Astrocyte of the spinal cord (primary cell): ENCODE measurements at regions not wholly inside any gene's neighbourhood (a gene's known extent, or its start where the extent isn't known, plus 50 kb on each side); places are given as distances from the start of the nearest gene placed in this dataset.

ENCODE experiments used
- DNase-seq: peaks from one replicate; pipeline ENCODE4 v3.0.0; 2011; ENCODE audit warnings: low read depth, low spot score
- H3K4me3 ChIP-seq: 2 replicates; pipeline ENCODE4 v1.5.1; 2011; ENCODE audit warnings: low read depth, mild to moderate bottlenecking, low read length, moderate library complexity
- in situ Hi-C: cut with HindIII; loops from 2 replicates; pipeline ENCODE4 v1.10.0; 2017; ENCODE audit warnings: low sequenced_read_pairs
- TF ChIP-seq, protein P1 (sequence below): IDR thresholded peaks from 2 replicates; pipeline ENCODE4 v1.5.1; 2012; ENCODE audit warnings: low read depth, mild to moderate bottlenecking, low read length, inconsistent platforms

DNA sequence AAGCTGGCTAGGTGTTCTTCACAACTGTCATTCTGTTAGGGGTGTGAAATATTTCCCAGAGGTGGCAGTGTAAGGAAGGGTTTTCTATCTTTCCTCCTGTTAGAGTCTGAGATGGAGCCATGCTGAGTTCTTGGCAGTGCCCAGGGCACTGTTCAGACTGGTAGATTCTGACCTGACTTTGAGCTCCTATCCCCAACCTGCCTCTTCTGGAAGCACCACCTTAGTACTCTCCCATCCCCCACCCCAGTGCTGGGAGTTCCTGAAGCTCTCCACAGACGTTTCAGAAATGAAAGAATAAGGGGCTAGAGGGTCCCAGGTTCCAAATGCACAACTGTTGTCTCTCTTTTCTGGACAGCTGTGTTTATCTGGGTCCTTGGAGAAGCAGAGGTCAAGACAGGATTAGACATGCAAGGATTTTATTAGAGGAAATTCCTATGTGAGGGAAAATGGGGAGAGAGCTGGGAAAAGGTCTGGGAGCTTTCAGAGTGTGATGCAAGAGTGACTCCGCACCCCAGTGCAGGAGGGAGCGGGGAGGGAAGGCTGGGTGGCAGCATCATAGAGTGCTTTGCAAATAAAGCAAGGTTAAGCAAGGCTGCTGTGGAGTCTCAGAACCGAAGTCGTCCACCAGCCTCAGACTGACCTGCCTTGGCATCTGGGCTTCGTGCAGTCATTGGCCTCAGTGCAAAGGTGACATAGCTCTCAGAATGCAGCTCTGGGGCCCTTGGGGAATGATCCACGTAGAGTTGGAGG is 75.5 kb downstream of the SLC4A3 start:
- TF ChIP-seq, protein P1, sequence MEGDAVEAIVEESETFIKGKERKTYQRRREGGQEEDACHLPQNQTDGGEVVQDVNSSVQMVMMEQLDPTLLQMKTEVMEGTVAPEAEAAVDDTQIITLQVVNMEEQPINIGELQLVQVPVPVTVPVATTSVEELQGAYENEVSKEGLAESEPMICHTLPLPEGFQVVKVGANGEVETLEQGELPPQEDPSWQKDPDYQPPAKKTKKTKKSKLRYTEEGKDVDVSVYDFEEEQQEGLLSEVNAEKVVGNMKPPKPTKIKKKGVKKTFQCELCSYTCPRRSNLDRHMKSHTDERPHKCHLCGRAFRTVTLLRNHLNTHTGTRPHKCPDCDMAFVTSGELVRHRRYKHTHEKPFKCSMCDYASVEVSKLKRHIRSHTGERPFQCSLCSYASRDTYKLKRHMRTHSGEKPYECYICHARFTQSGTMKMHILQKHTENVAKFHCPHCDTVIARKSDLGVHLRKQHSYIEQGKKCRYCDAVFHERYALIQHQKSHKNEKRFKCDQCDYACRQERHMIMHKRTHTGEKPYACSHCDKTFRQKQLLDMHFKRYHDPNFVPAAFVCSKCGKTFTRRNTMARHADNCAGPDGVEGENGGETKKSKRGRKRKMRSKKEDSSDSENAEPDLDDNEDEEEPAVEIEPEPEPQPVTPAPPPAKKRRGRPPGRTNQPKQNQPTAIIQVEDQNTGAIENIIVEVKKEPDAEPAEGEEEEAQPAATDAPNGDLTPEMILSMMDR, result no peak
- DNase-seq, result no peak
- in situ Hi-C loops, result no loop called here
- no peak overlapping the region for H3K4me3 ChIP-seq

- in situ Hi-C loops, result no loop called here
- DNase-seq, result no peak
- H3K4me3 ChIP-seq, result no peak overlapping the region
- TF ChIP-seq, protein P1, result no peak
These were observed 77.4 kb downstream of the SLC4A3 start for GRCh38 chr2:219704878-219705277.

DNA sequence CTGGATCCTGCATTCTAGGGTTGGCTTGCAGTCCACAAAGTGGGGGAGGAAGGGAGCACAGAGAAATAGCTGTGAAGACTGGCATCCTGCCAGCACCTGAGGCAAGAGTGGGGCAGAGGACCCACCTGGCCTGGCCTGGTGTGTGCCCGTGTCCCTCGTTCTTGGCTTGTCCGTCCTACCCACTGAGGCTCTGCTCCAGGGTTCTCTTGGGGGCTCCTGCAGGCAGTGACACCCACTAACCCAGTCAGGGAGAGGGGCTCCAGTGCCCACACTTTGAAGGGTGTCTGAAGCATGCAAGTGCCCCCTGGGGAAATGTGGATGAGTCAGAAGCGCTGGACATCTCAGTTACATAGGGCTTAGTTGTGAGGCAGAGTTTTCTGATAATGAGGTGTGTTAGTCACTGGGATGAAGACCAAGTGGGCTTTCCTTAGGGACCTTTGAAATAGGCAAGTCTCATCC is 79.4 kb downstream of the SLC4A3 start:
- TF ChIP-seq, protein P1, result no peak
- H3K4me3 ChIP-seq, result no peak overlapping the region
- in situ Hi-C loops, result no loop called here
- DNase-seq, result peak; percentile 64

DNA sequence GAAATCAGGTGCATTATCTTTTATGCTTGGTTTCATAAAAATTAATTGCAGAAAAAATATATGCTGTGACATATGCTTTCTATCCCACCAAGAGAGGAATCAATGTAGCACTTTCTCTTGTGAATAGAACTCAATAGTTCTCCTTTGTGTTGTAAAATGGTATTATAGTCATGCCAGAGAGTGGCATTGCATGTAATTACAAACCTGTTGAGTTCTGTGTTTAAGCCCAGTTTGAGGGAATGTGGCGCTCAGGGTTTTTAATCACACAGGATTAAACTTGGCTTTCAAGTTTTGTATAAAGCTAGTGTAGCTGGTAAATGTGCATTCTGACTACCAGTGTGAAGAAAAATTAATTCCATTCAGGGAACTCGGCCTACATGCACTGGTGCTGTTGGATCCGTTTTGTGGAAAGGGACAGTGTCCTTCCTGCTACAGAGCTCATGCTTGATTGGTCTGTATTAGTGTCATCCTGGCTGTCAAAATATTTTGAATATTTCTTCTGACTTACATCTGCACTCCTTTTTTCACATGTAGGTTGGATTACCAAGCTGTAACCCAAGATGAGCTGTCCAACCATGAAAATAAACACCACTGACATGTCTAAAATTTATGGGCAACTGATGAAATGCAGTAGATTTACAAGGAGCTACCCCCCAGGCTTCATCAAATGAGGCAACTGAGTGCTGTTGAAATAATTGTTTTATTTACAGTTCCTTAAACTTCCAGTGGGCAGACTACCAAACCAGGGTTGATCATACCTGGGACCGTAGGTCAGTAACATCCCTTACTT is 80.3 kb downstream of the SLC4A3 start:
- in situ Hi-C loops, result no loop called here
- TF ChIP-seq, protein P1, result no peak
- H3K4me3 ChIP-seq, result no peak overlapping the region
- no peak for DNase-seq

GRCh38 chr2:219709331-219709761 is 81.9 kb downstream of the SLC4A3 start:
- in situ Hi-C loops, result no loop called here
- no peak for DNase-seq
- TF ChIP-seq, protein P1, result no peak
- H3K4me3 ChIP-seq, result no peak overlapping the region

GRCh38 chr2:219713110-219713509 is 85.7 kb downstream of the SLC4A3 start:
- in situ Hi-C loops, result no loop called here
- no peak overlapping the region for H3K4me3 ChIP-seq
- TF ChIP-seq, protein P1, result no peak
- peak; percentile 35 for DNase-seq
